ENCODE measurements at regions not wholly inside any gene's neighbourhood (a gene's known extent, or its start where the extent isn't known, plus 50 kb on each side); places are given as distances from the start of the nearest gene placed in this dataset.
A peak's percentile ranks its signal among the peaks of the same experiment; 100 is the strongest.

GRCh38 chr5:66440202-66440680 is 156.0 kb upstream of the MAST4 start:
- Histone ChIP-seq H3F3A (replicated peaks; ENCODE audit: insufficient read depth) (no peaks in the 10 kb centered on the region), H3K9me3 (no peaks in the 10 kb centered on the region), H3K9me2 (no peaks in the 10 kb centered on the region), H3K9ac (no peak overlapping the region), H2AFZ (ENCODE audit: low read depth) (peak overlapping the region; percentile 27; the same call in 1 of the 2 replicates), H3K27me3 (ENCODE audit: insufficient read depth) (no peaks in the 10 kb centered on the region), H3K4me1 (ENCODE audit: control insufficient read depth in 1 of 2, insufficient read depth in 2 of 2, low read depth in 1 of 2, low read length in 1 of 2) (peaks cover 0 to 5% of the 10 kb centered on the region in 2 experiments; a peak in 2 of 4 replicates), H3K36me3 (replicated peaks in 1 of 2; ENCODE audit: control insufficient read depth in 1 of 2, insufficient read depth in 2 of 2, low read length in 1 of 2) (no peaks in the 10 kb centered on the region), H4K20me1 (ENCODE audit: insufficient read depth) (no peaks in the 10 kb centered on the region), H3K4me2 (no peak overlapping the region), H3K4me3 (ENCODE audit: low read depth in 2 of 2, low read length in 1 of 2) (no peak overlapping the region; a peak in 1 of 4 replicates), H3K79me2 (ENCODE audit: insufficient read depth) (no peaks in the 10 kb centered on the region), H3K27ac (ENCODE audit: low read depth in 2 of 2, low read length in 1 of 2) (peak overlapping the region in 1 of 2 experiments; percentile 20; a peak in 1 of 4 replicates)
- POLR2A ChIA-PET: no interaction called here
- no peak for DNase-seq
- CTCF ChIA-PET: interaction anchor here (1.1 to 1.7 kb wide), 3 partner anchors 9 to 134 kb away, joined by 4 to 6 read pairs (median 4); no protein-coding TSS in a partner anchor
- WGBS (ENCODE audit: low lambda C conversion rate): 15% methylated on average over 5 of the region's 5 CpGs
- TF ChIP-seq ZBTB33 (IDR thresholded peaks at IDR 0.05; ENCODE audit: borderline replicate concordance, low read depth): no peak
- TF ChIP-seq TCF12 (IDR thresholded peaks at IDR 0.05): no peak
- TF ChIP-seq REST (IDR thresholded peaks at IDR 0.05; ENCODE audit: low read depth, low read length): no peak
- TF ChIP-seq NFIC (IDR thresholded peaks at IDR 0.05; ENCODE audit: borderline replicate concordance): no peak
- no peak for TF ChIP-seq POLR2AphosphoS5 (IDR thresholded peaks at IDR 0.05; ENCODE audit: low read depth, low read length)
- TF ChIP-seq YY1 (IDR thresholded peaks at IDR 0.05; ENCODE audit: low read depth): no peak
- TF ChIP-seq RAD21 (IDR thresholded peaks at IDR 0.05; ENCODE audit: low read length): no peak

- DNase-seq: no peak
- H4K20me1 ChIP-seq (ENCODE audit: insufficient read depth): no peaks in the 10 kb centered on the region
- no peaks in the 10 kb centered on the region for H3K9me3 ChIP-seq
- no peak overlapping the region for H2AFZ ChIP-seq (ENCODE audit: low read depth)
- H3K27ac ChIP-seq (ENCODE audit: low read depth in 2 of 2, low read length in 1 of 2): no peak overlapping the region
- no peak overlapping the region for H3K4me3 ChIP-seq (ENCODE audit: low read depth in 2 of 2, low read length in 1 of 2)
- ChIA-PET CTCF (interaction anchor here (1.1 kb wide), 1 partner anchor 135 kb away, joined by 4 read pairs; no protein-coding TSS in a partner anchor), POLR2A (no interaction called here)
- no peak overlapping the region for H3K4me2 ChIP-seq
- H3K79me2 ChIP-seq (ENCODE audit: insufficient read depth): no peaks in the 10 kb centered on the region
- 78% methylated on average over 1 of the region's 1 CpG for WGBS (ENCODE audit: low lambda C conversion rate)
- H3K4me1 ChIP-seq (ENCODE audit: control insufficient read depth in 1 of 2, insufficient read depth in 2 of 2, low read depth in 1 of 2, low read length in 1 of 2): peaks cover 0 to 5% of the 10 kb centered on the region in 2 experiments; a peak in 2 of 4 replicates
- H3K27me3 ChIP-seq (ENCODE audit: insufficient read depth): no peaks in the 10 kb centered on the region
- H3K9me2 ChIP-seq: no peaks in the 10 kb centered on the region
- no peaks in the 10 kb centered on the region for H3F3A ChIP-seq (replicated peaks; ENCODE audit: insufficient read depth)
- H3K9ac ChIP-seq: no peak overlapping the region
- no peaks in the 10 kb centered on the region for H3K36me3 ChIP-seq (replicated peaks in 1 of 2; ENCODE audit: control insufficient read depth in 1 of 2, insufficient read depth in 2 of 2, low read length in 1 of 2)
- no peak for TF ChIP-seq USF2 (IDR thresholded peaks at IDR 0.05; ENCODE audit: borderline replicate concordance, low read depth, low read length)
- TF ChIP-seq TAF1 (IDR thresholded peaks at IDR 0.05; ENCODE audit: borderline replicate concordance, low read depth, low read length): no peak
- TF ChIP-seq POLR2AphosphoS5 (IDR thresholded peaks at IDR 0.05; ENCODE audit: low read depth, low read length): no peak
Measured at GRCh38 chr5:66441351-66441750, 154.8 kb upstream of the MAST4 start.
